Activated CD8-positive, alpha-beta T cell treated with anti-CD3 and anti-CD28 coated beads for 36 hours (primary cell): ENCODE measurements at regions not wholly inside any gene's neighbourhood (a gene's known extent, or its start where the extent isn't known, plus 50 kb on each side); places are given as distances from the start of the nearest gene placed in this dataset.

Source experiments
- ATAC-seq: fragments of 200-7000 bp; cut with Tn5 transposase; one replicate; pipeline ENCODE4 v1.10.0; 2021; ENCODE audit warnings: mild to moderate bottlenecking, moderate library complexity
- CTCF ChIA-PET: fragments of 350-600 bp; sonication (Branson Sonifier 250); formaldehyde crosslinking; loops from one replicate; lab custom pipeline; 2021; ENCODE audit warnings: antibody characterized with exemption; lab: Charles Lee
- POLR2A ChIA-PET: fragments of 350-600 bp; sonication (Branson Sonifier 250); formaldehyde crosslinking; loops from one replicate; lab custom pipeline; 2021; ENCODE audit warnings: antibody characterized with exemption; lab: Charles Lee
- DNase-seq: peaks from one replicate; pipeline ENCODE4 v3.0.0-alpha.2; 2020
- H3K27ac Mint-ChIP-seq: one replicate; pipeline ENCODE4 v1.8.0; 2021; ENCODE audit warnings: mild to moderate bottlenecking, mixed read lengths
- H3K27me3 Mint-ChIP-seq: one replicate; pipeline ENCODE4 v1.8.0; 2021; ENCODE audit warnings: mixed read lengths
- H3K36me3 Mint-ChIP-seq: one replicate; pipeline ENCODE4 v1.8.0; 2021; ENCODE audit warnings: low read depth, mixed read lengths
- H3K4me1 Mint-ChIP-seq: one replicate; pipeline ENCODE4 v1.8.0; 2021; ENCODE audit warnings: low read depth, mixed read lengths
- H3K4me3 Mint-ChIP-seq: one replicate; pipeline ENCODE4 v1.8.0; 2021; ENCODE audit warnings: mild to moderate bottlenecking, moderate library complexity, mixed read lengths
- H3K9me3 Mint-ChIP-seq: one replicate; pipeline ENCODE4 v1.8.0; 2021; ENCODE audit warnings: mixed read lengths
- CTCF ChIP-seq: fragments of 200-600 bp; IDR thresholded peaks from one replicate; pipeline ENCODE4 v1.8.0; 2022; ENCODE audit warnings: antibody characterized with exemption, mild to moderate bottlenecking
- intact Hi-C: fragments of 100-400 bp; cut with micrococcal nuclease; formaldehyde crosslinking; loops from one replicate; pipeline ENCODE4 v1.10.0; 2022

GRCh38 chr4:177177541-177178081 is 132.1 kb upstream of the NEIL3 start:
- Mint-ChIP-seq H3K4me1 (no peaks in the 10 kb centered on the region), H3K27me3 (no peaks in the 10 kb centered on the region), H3K4me3 (no peak overlapping the region), H3K27ac (no peak overlapping the region), H3K9me3 (no peaks in the 10 kb centered on the region), H3K36me3 (no peaks in the 10 kb centered on the region)
- DNase-seq (no peak), ATAC-seq (no peak)
- intact Hi-C loops, result no loop called here
- no peak for TF ChIP-seq CTCF
- CTCF ChIA-PET, result no interaction called here
- POLR2A ChIA-PET, result no interaction called here

GRCh38 chr4:177178246-177178645 is 131.4 kb upstream of the NEIL3 start:
- Mint-ChIP-seq H3K4me1 (no peaks in the 10 kb centered on the region), H3K27ac (no peak overlapping the region), H3K27me3 (no peaks in the 10 kb centered on the region), H3K36me3 (no peaks in the 10 kb centered on the region), H3K4me3 (no peak overlapping the region), H3K9me3 (no peaks in the 10 kb centered on the region)
- no peak for TF ChIP-seq CTCF
- CTCF ChIA-PET, result no interaction called here
- DNase-seq (no peak), ATAC-seq (no peak)
- intact Hi-C loops, result no loop called here
- POLR2A ChIA-PET, result no interaction called here

GRCh38 chr4:177182166-177182565 is 127.5 kb upstream of the NEIL3 start:
- Mint-ChIP-seq H3K4me1 (no peaks in the 10 kb centered on the region), H3K4me3 (no peak overlapping the region), H3K9me3 (no peaks in the 10 kb centered on the region), H3K36me3 (no peaks in the 10 kb centered on the region), H3K27me3 (no peaks in the 10 kb centered on the region), H3K27ac (no peak overlapping the region)
- intact Hi-C loops, result no loop called here
- ATAC-seq, result no peak
- ChIA-PET POLR2A (no interaction called here), CTCF (no interaction called here)
- DNase-seq, result no peak
- TF ChIP-seq CTCF, result no peak

GRCh38 chr4:177182728-177183127 is 126.9 kb upstream of the NEIL3 start:
- H3K4me3 Mint-ChIP-seq, result no peak overlapping the region
- ATAC-seq (no peak), DNase-seq (no peak)
- H3K27ac Mint-ChIP-seq, result no peak overlapping the region
- intact Hi-C loops, result no loop called here
- H3K9me3 Mint-ChIP-seq, result no peaks in the 10 kb centered on the region
- H3K27me3 Mint-ChIP-seq, result no peaks in the 10 kb centered on the region
- TF ChIP-seq CTCF, result no peak
- POLR2A ChIA-PET, result no interaction called here
- no peaks in the 10 kb centered on the region for H3K4me1 Mint-ChIP-seq
- CTCF ChIA-PET, result no interaction called here
- no peaks in the 10 kb centered on the region for H3K36me3 Mint-ChIP-seq

GRCh38 chr4:177185151-177185550 is 124.5 kb upstream of the NEIL3 start:
- H3K36me3 Mint-ChIP-seq, result no peaks in the 10 kb centered on the region
- H3K9me3 Mint-ChIP-seq, result no peaks in the 10 kb centered on the region
- H3K27ac Mint-ChIP-seq, result no peak overlapping the region
- TF ChIP-seq CTCF, result no peak
- ChIA-PET POLR2A (no interaction called here), CTCF (interaction anchor here (2.0 kb wide), 1 partner anchor 18 kb away, joined by 4 read pairs; no protein-coding TSS in a partner anchor)
- ATAC-seq, result no peak
- intact Hi-C loops, result no loop called here
- no peak for DNase-seq
- no peaks in the 10 kb centered on the region for H3K4me1 Mint-ChIP-seq
- H3K4me3 Mint-ChIP-seq, result no peak overlapping the region
- H3K27me3 Mint-ChIP-seq, result no peaks in the 10 kb centered on the region
